ENCODE measurements at regions not wholly inside any gene's neighbourhood (a gene's known extent, or its start where the extent isn't known, plus 50 kb on each side); places are given as distances from the start of the nearest gene placed in this dataset.

DNA sequence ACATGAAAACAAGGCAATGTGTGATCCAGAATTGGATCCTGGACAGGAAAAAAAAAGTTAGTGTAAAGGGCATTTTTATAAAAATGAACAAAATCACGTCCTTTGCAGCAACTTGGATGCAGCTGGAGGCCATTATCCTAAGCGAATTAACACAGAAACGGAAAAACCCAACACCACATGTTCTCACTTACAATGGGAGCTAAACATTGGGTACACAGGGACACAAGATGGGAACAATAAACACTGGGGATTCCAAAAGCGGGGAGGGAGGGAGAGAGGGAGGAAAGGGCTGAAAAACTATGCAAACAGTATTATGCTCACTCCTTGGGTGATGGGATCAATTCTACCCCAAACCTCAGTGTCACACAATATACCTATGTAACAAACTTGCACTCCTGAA is 91.4 kb upstream of the BTBD3 start:
- H3K36me3 ChIP-seq, result no peaks in the 10 kb centered on the region
- no peaks in the 10 kb centered on the region for H3K9me3 ChIP-seq
- TF ChIP-seq, protein P1, sequence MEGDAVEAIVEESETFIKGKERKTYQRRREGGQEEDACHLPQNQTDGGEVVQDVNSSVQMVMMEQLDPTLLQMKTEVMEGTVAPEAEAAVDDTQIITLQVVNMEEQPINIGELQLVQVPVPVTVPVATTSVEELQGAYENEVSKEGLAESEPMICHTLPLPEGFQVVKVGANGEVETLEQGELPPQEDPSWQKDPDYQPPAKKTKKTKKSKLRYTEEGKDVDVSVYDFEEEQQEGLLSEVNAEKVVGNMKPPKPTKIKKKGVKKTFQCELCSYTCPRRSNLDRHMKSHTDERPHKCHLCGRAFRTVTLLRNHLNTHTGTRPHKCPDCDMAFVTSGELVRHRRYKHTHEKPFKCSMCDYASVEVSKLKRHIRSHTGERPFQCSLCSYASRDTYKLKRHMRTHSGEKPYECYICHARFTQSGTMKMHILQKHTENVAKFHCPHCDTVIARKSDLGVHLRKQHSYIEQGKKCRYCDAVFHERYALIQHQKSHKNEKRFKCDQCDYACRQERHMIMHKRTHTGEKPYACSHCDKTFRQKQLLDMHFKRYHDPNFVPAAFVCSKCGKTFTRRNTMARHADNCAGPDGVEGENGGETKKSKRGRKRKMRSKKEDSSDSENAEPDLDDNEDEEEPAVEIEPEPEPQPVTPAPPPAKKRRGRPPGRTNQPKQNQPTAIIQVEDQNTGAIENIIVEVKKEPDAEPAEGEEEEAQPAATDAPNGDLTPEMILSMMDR (IDR thresholded peaks at IDR 0.05), result no peak
- TF ChIP-seq POLR2A (IDR thresholded peaks at IDR 0.05), result no peak
- H3K4me3 ChIP-seq, result no peak overlapping the region
- H3K27me3 ChIP-seq, result no peaks in the 10 kb centered on the region
- H3K4me1 ChIP-seq, result peaks cover 0 to 5% (median 0%) of the 10 kb centered on the region in 12 donors
- DNase-seq (no peak), ATAC-seq (no peak)
- WGBS, 4 donors, result 76 to 80% (median 77%) methylated on average over 4 of the region's 4 CpGs
- no peak overlapping the region for H3K27ac ChIP-seq
- intact Hi-C loops (cut with DNase I), result no loop called here

DNA sequence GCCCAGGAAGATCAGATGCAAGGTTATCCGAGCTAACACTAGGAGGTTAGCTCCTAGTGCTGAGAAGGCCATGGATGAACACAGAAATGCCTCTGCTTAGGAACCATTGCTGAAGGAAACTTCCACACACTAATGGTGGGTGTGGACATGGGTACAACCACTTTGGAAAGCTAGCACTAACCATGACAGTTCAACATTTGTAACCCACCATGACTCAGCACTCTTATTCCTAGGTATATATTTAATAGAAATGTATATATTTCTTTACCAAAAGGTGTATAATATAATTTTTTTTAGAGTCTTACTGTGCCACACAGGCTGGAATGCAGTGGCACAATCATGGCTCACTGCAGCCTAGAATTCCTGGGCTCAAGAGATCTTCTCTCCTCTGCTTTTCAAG is 85.3 kb upstream of the BTBD3 start:
- Histone ChIP-seq H3K27ac (no peak overlapping the region), H3K4me1 (no peaks in the 10 kb centered on the region), H3K4me3 (no peak overlapping the region), H3K9me3 (peaks cover 0 to 9% (median 0%) of the 10 kb centered on the region in 12 donors), H3K27me3 (no peaks in the 10 kb centered on the region), H3K36me3 (no peaks in the 10 kb centered on the region)
- ATAC-seq (no peak), DNase-seq (no peak)
- TF ChIP-seq, protein P1 (IDR thresholded peaks at IDR 0.05), result no peak
- TF ChIP-seq POLR2A (IDR thresholded peaks at IDR 0.05), result no peak
- intact Hi-C loops (cut with DNase I), result no loop called here
- WGBS, 4 donors, result 67 to 79% (median 71%) methylated on average over 1 of the region's 1 CpG

DNA sequence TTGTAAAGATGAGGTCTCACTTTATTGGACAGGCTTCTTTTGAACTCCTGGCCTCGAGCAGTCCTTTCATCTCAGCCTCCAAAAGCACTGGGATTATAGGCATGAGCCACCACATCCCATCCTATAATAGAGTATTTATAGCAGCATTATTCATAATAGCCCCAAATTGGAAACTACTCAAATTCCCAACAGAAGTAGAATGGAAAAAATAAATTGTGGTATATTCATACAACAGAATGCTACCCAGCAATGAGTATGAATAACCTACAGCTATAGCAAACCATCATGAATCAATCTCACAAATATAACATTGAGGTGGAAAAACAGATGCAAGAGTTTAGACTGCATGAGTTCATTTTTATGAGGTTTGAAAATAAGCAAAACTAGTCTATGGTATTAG is 84.8 kb upstream of the BTBD3 start:
- H3K36me3 ChIP-seq, result no peaks in the 10 kb centered on the region
- H3K27me3 ChIP-seq, result no peaks in the 10 kb centered on the region
- H3K9me3 ChIP-seq, result peaks cover 0 to 9% (median 0%) of the 10 kb centered on the region in 12 donors
- DNase-seq (no peak), ATAC-seq (no peak)
- H3K27ac ChIP-seq, result no peak overlapping the region
- no peaks in the 10 kb centered on the region for H3K4me1 ChIP-seq
- no peak for TF ChIP-seq POLR2A (IDR thresholded peaks at IDR 0.05)
- TF ChIP-seq, protein P1 (IDR thresholded peaks at IDR 0.05), result no peak
- no peak overlapping the region for H3K4me3 ChIP-seq
- intact Hi-C loops (cut with DNase I), result no loop called here
- WGBS, 4 donors, result 0 to 1% (median 0%) methylated on average over 1 of the region's 1 CpG

DNA sequence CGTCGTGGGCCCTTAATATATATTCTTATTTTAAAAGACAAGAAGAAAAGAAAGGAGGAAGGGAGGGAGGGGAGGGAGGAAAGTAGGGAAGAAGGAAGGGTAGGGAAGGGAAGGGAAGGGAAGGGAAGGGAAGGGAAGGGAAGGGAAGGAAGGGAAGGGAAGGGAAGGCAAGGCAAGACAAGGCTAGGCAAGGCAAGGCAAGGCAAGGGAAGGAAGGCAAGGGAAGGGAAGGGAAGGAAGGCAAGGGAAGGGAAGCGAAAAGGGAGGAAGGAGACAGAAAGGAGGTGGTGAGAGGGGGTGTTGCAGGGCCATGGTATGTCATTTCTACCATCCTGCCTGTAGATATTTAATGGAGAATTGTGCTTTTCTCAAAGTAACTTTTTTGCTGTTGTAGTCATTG is 83.9 kb upstream of the BTBD3 start:
- no peak for TF ChIP-seq POLR2A (IDR thresholded peaks at IDR 0.05)
- TF ChIP-seq, protein P1 (IDR thresholded peaks at IDR 0.05), result no peak
- Histone ChIP-seq H3K4me3 (no peak overlapping the region), H3K36me3 (no peaks in the 10 kb centered on the region), H3K27ac (no peak overlapping the region), H3K27me3 (no peaks in the 10 kb centered on the region), H3K4me1 (no peaks in the 10 kb centered on the region), H3K9me3 (peaks cover 0 to 9% (median 0%) of the 10 kb centered on the region in 12 donors)
- intact Hi-C loops (cut with DNase I), result no loop called here
- ATAC-seq, result no peak
- 76 to 82% (median 78%) methylated on average over 3 of the region's 3 CpGs for WGBS, 4 donors
- DNase-seq, result no peak
